ENCODE measurements at regions not wholly inside any gene's neighbourhood (a gene's known extent, or its start where the extent isn't known, plus 50 kb on each side); places are given as distances from the start of the nearest gene placed in this dataset.

GRCh38 chr12:25745281-25745680 lies 192.2 kb upstream of the LMNTD1 start:
- ChIA-PET CTCF (interaction anchor here (1.1 kb wide), 1 partner anchor 347 kb away, joined by 3 read pairs; no protein-coding TSS in a partner anchor), POLR2A (no interaction called here)
- Mint-ChIP-seq H3K27ac (no peak overlapping the region), H3K4me1 (peaks cover 18% of the 10 kb centered on the region), H3K36me3 (no peaks in the 10 kb centered on the region), H3K4me3 (no peak overlapping the region), H3K9me3 (no peaks in the 10 kb centered on the region), H3K27me3 (ENCODE audit: low read depth) (no peaks in the 10 kb centered on the region)
- no peak for ATAC-seq
- DNase-seq (ENCODE audit: low spot score), result no peak
- TF ChIP-seq TP53 (CRISPR knock-in tag; IDR thresholded peaks at IDR 0.05) (no peak), MAX (CRISPR knock-in tag; IDR thresholded peaks at IDR 0.05) (no peak), FOXJ3 (CRISPR knock-in tag; IDR thresholded peaks at IDR 0.05; ENCODE audit: borderline replicate concordance) (no peak), ATF1 (CRISPR knock-in tag; IDR thresholded peaks at IDR 0.05) (no peak), JUN (CRISPR knock-in tag; IDR thresholded peaks at IDR 0.05) (no peak)
- TF ChIP-seq, protein P1, sequence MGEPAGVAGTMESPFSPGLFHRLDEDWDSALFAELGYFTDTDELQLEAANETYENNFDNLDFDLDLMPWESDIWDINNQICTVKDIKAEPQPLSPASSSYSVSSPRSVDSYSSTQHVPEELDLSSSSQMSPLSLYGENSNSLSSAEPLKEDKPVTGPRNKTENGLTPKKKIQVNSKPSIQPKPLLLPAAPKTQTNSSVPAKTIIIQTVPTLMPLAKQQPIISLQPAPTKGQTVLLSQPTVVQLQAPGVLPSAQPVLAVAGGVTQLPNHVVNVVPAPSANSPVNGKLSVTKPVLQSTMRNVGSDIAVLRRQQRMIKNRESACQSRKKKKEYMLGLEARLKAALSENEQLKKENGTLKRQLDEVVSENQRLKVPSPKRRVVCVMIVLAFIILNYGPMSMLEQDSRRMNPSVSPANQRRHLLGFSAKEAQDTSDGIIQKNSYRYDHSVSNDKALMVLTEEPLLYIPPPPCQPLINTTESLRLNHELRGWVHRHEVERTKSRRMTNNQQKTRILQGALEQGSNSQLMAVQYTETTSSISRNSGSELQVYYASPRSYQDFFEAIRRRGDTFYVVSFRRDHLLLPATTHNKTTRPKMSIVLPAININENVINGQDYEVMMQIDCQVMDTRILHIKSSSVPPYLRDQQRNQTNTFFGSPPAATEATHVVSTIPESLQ (CRISPR knock-in tag; IDR thresholded peaks at IDR 0.05), result no peak

DNA sequence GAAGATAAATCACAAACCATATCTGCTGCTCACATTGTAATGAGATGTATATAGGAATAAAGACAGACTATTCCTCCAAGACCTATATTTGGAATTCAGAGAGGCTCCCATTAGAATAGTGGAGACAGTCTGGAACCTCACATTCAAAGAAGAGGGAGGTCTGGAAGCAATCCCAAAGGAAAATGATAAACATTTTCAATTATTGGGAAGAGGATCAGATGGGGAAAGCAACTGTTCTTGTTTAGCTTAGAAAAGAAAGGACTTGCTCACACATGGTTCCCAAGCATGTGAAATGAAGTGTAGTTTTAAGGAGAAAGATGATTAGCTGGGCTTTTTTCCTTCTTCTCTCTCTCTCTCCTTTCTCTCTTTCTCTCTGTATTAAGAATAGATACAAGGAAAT lies 193.0 kb upstream of the LMNTD1 start:
- DNase-seq (ENCODE audit: low spot score) (no peak), ATAC-seq (no peak)
- Mint-ChIP-seq H3K36me3 (no peaks in the 10 kb centered on the region), H3K4me1 (peaks cover 22% of the 10 kb centered on the region), H3K4me3 (no peak overlapping the region), H3K27ac (no peak overlapping the region), H3K27me3 (ENCODE audit: low read depth) (no peaks in the 10 kb centered on the region), H3K9me3 (no peaks in the 10 kb centered on the region)
- no peak for TF ChIP-seq KAT7 (CRISPR knock-in tag; IDR thresholded peaks at IDR 0.05; ENCODE audit: borderline replicate concordance)
- TF ChIP-seq ELF4 (CRISPR knock-in tag; IDR thresholded peaks at IDR 0.05; ENCODE audit: low read depth), result no peak
- TF ChIP-seq, protein P2, sequence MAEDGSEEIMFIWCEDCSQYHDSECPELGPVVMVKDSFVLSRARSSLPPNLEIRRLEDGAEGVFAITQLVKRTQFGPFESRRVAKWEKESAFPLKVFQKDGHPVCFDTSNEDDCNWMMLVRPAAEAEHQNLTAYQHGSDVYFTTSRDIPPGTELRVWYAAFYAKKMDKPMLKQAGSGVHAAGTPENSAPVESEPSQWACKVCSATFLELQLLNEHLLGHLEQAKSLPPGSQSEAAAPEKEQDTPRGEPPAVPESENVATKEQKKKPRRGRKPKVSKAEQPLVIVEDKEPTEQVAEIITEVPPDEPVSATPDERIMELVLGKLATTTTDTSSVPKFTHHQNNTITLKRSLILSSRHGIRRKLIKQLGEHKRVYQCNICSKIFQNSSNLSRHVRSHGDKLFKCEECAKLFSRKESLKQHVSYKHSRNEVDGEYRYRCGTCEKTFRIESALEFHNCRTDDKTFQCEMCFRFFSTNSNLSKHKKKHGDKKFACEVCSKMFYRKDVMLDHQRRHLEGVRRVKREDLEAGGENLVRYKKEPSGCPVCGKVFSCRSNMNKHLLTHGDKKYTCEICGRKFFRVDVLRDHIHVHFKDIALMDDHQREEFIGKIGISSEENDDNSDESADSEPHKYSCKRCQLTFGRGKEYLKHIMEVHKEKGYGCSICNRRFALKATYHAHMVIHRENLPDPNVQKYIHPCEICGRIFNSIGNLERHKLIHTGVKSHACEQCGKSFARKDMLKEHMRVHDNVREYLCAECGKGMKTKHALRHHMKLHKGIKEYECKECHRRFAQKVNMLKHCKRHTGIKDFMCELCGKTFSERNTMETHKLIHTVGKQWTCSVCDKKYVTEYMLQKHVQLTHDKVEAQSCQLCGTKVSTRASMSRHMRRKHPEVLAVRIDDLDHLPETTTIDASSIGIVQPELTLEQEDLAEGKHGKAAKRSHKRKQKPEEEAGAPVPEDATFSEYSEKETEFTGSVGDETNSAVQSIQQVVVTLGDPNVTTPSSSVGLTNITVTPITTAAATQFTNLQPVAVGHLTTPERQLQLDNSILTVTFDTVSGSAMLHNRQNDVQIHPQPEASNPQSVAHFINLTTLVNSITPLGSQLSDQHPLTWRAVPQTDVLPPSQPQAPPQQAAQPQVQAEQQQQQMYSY (CRISPR knock-in tag; IDR thresholded peaks at IDR 0.05), result no peak
- TF ChIP-seq ZBTB21 (CRISPR knock-in tag; IDR thresholded peaks at IDR 0.05; ENCODE audit: borderline replicate concordance), result no peak
- no peak for TF ChIP-seq CTCF (IDR thresholded peaks at IDR 0.05)
- TF ChIP-seq CBFB (CRISPR knock-in tag; IDR thresholded peaks at IDR 0.05; ENCODE audit: low read depth), result no peak
- TF ChIP-seq JAZF1 (CRISPR knock-in tag; IDR thresholded peaks at IDR 0.05), result no peak
- no peak for TF ChIP-seq ZNF317 (CRISPR knock-in tag; IDR thresholded peaks at IDR 0.05; ENCODE audit: borderline replicate concordance, low read depth)
- TF ChIP-seq ATF1 (CRISPR knock-in tag; IDR thresholded peaks at IDR 0.05), result no peak
- TF ChIP-seq, protein P3, sequence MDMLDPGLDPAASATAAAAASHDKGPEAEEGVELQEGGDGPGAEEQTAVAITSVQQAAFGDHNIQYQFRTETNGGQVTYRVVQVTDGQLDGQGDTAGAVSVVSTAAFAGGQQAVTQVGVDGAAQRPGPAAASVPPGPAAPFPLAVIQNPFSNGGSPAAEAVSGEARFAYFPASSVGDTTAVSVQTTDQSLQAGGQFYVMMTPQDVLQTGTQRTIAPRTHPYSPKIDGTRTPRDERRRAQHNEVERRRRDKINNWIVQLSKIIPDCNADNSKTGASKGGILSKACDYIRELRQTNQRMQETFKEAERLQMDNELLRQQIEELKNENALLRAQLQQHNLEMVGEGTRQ (CRISPR knock-in tag; IDR thresholded peaks at IDR 0.05), result no peak
- TF ChIP-seq FOXP4 (CRISPR knock-in tag; IDR thresholded peaks at IDR 0.05), result no peak
- TF ChIP-seq, protein P4, sequence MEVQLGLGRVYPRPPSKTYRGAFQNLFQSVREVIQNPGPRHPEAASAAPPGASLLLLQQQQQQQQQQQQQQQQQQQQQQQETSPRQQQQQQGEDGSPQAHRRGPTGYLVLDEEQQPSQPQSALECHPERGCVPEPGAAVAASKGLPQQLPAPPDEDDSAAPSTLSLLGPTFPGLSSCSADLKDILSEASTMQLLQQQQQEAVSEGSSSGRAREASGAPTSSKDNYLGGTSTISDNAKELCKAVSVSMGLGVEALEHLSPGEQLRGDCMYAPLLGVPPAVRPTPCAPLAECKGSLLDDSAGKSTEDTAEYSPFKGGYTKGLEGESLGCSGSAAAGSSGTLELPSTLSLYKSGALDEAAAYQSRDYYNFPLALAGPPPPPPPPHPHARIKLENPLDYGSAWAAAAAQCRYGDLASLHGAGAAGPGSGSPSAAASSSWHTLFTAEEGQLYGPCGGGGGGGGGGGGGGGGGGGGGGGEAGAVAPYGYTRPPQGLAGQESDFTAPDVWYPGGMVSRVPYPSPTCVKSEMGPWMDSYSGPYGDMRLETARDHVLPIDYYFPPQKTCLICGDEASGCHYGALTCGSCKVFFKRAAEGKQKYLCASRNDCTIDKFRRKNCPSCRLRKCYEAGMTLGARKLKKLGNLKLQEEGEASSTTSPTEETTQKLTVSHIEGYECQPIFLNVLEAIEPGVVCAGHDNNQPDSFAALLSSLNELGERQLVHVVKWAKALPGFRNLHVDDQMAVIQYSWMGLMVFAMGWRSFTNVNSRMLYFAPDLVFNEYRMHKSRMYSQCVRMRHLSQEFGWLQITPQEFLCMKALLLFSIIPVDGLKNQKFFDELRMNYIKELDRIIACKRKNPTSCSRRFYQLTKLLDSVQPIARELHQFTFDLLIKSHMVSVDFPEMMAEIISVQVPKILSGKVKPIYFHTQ (CRISPR knock-in tag; IDR thresholded peaks at IDR 0.05), result no peak
- TF ChIP-seq ZMAT4 (CRISPR knock-in tag; IDR thresholded peaks at IDR 0.05), result no peak
- no peak for TF ChIP-seq ZNF416 (CRISPR knock-in tag; IDR thresholded peaks at IDR 0.05)
- no peak for TF ChIP-seq MYBL2 (CRISPR knock-in tag; IDR thresholded peaks at IDR 0.05)
- no peak for TF ChIP-seq NFE2L1 (CRISPR knock-in tag; IDR thresholded peaks at IDR 0.05)
- POLR2A ChIA-PET, result no interaction called here
- CTCF ChIA-PET, result no interaction called here
